OCI-LY3 (cell line): ENCODE measurements at regions not wholly inside any gene's neighbourhood (a gene's known extent, or its start where the extent isn't known, plus 50 kb on each side); places are given as distances from the start of the nearest gene placed in this dataset.

ENCODE experiments used
- EZH2phosphoT487 ChIP-seq: fragments of 200-600 bp; shearing (Covaris generic); IDR thresholded peaks from 2 replicates; pipeline ENCODE4 v1.6.1; 2018; ENCODE audit warnings: antibody characterized with exemption, mixed run types, low read depth
- TF ChIP-seq, protein P1 (sequence below): fragments of 200-600, 300-600 bp; sonication (generic); IDR thresholded peaks from 2 replicates; pipeline ENCODE4 v1.5.1; 2014; ENCODE audit warnings: antibody characterized with exemption, low read length, low read depth

DNA sequence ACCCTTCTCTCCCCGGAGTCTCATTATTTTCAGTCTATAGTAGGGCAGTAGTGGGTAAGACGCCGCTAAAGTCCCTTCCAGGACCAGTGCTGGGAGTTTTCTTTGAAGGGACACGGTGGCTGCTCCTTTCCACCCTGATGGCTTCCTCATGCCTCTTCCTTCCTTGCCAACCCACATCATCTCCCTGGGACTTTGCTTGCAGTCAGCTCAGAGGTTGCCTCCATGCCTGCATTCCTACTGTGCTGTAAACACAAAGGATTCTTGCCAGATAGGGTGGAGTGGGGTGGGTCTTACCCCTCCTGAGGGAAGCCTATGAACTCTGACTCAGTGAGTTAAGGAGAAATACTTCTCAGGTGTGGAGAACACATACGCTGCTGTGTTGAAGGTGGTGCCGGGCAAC is 59.9 kb upstream of the IGFBP3 start:
- TF ChIP-seq, protein P1, sequence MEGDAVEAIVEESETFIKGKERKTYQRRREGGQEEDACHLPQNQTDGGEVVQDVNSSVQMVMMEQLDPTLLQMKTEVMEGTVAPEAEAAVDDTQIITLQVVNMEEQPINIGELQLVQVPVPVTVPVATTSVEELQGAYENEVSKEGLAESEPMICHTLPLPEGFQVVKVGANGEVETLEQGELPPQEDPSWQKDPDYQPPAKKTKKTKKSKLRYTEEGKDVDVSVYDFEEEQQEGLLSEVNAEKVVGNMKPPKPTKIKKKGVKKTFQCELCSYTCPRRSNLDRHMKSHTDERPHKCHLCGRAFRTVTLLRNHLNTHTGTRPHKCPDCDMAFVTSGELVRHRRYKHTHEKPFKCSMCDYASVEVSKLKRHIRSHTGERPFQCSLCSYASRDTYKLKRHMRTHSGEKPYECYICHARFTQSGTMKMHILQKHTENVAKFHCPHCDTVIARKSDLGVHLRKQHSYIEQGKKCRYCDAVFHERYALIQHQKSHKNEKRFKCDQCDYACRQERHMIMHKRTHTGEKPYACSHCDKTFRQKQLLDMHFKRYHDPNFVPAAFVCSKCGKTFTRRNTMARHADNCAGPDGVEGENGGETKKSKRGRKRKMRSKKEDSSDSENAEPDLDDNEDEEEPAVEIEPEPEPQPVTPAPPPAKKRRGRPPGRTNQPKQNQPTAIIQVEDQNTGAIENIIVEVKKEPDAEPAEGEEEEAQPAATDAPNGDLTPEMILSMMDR = no peak
- TF ChIP-seq EZH2phosphoT487 = no peak
